Keratinocyte (primary cell): ENCODE measurements at regions not wholly inside any gene's neighbourhood (a gene's known extent, or its start where the extent isn't known, plus 50 kb on each side); places are given as distances from the start of the nearest gene placed in this dataset.

Source experiments
- DNase-seq: peaks from one replicate; pipeline ENCODE4 v3.0.0-alpha.2; 2011; ENCODE audit warnings: low read depth, missing footprints, low spot score
- FAIRE-seq: peaks from 2 replicates; lab custom pipeline; 2011; peaks lifted over from hg19 to GRCh38; lab: Jason Lieb, UNC
- H2AFZ ChIP-seq: 2 replicates; pipeline ENCODE4 v1.6.0; 2012; ENCODE audit warnings: low read length, control low read depth, inconsistent platforms; ENCODE audit not compliant: control insufficient read depth
- H3K27ac ChIP-seq: 2 replicates; pipeline ENCODE4 v1.5.1; 2011; ENCODE audit warnings: low read length; ENCODE audit not compliant: control insufficient read depth, insufficient read depth
- H3K27me3 ChIP-seq: 3 replicates; pipeline ENCODE4 v1.6.0; 2011; ENCODE audit warnings: low read length; ENCODE audit not compliant: control insufficient read depth, insufficient read depth; ENCODE audit errors: extremely low read depth
- H3K36me3 ChIP-seq, 2 experiments: 2 replicates in 1 of 2; 3 replicates in 1 of 2; pipeline ENCODE4 v1.5.1; 2011; ENCODE audit warnings: low read length in 2 of 2, mild to moderate bottlenecking in 1 of 2; ENCODE audit not compliant: control insufficient read depth in 2 of 2, insufficient read depth in 2 of 2; ENCODE audit errors: extremely low read depth in 1 of 2
- H3K4me1 ChIP-seq: 3 replicates; pipeline ENCODE4 v1.5.1; 2011; ENCODE audit warnings: low read length; ENCODE audit not compliant: control insufficient read depth, insufficient read depth; ENCODE audit errors: extremely low read depth
- H3K4me2 ChIP-seq: 3 replicates; pipeline ENCODE4 v1.6.0; 2011; ENCODE audit warnings: low read depth, low read length; ENCODE audit not compliant: control insufficient read depth, insufficient read depth; ENCODE audit errors: extremely low read depth
- H3K4me3 ChIP-seq, 3 experiments: fragments of 200-600 bp in 1 of 3; sonication (generic) in 1 of 3; 2 replicates in 2 of 3; 3 replicates in 1 of 3; pipeline ENCODE4 v1.5.1; 2011 to 2016; ENCODE audit warnings: low read length in 3 of 3, mild to moderate bottlenecking in 3 of 3, control low read depth in 2 of 3, inconsistent platforms in 1 of 3, low read depth in 1 of 3, mixed read lengths in 1 of 3, mixed run types in 1 of 3, moderate library complexity in 1 of 3; ENCODE audit not compliant: control insufficient read depth in 2 of 3, insufficient read depth in 2 of 3; ENCODE audit errors: extremely low read depth in 1 of 3
- H3K79me2 ChIP-seq: 2 replicates; pipeline ENCODE4 v1.6.0; 2012; ENCODE audit warnings: low read length; ENCODE audit not compliant: control insufficient read depth, insufficient read depth
- H3K9ac ChIP-seq: 3 replicates; pipeline ENCODE4 v1.6.0; 2011; ENCODE audit warnings: low read length; ENCODE audit not compliant: control insufficient read depth, insufficient read depth; ENCODE audit errors: extremely low read depth
- H3K9me1 ChIP-seq: 3 replicates; pipeline ENCODE4 v1.6.0; 2011; ENCODE audit warnings: low read length; ENCODE audit not compliant: control insufficient read depth, insufficient read depth; ENCODE audit errors: extremely low read depth
- H3K9me3 ChIP-seq: 2 replicates; pipeline ENCODE4 v1.5.1; 2012; ENCODE audit warnings: low read depth, low read length; ENCODE audit not compliant: control insufficient read depth
- H4K20me1 ChIP-seq: 3 replicates; pipeline ENCODE4 v1.6.0; 2011; ENCODE audit warnings: low read length; ENCODE audit not compliant: control insufficient read depth, insufficient read depth; ENCODE audit errors: extremely low read depth
- CTCF ChIP-seq, 3 experiments: IDR thresholded peaks in 1 of 3; conservative IDR thresholded peaks in 1 of 3; optimal IDR thresholded peaks in 1 of 3; 2 replicates in 2 of 3; 3 replicates in 1 of 3; pipeline versions ENCODE3 to v1.5.1; 2011; ENCODE audit warnings: low read length in 3 of 3, mild to moderate bottlenecking in 3 of 3, moderate library complexity in 2 of 3, control low read depth in 1 of 3, inconsistent platforms in 1 of 3; ENCODE audit not compliant: insufficient read depth in 2 of 3; ENCODE audit errors: extremely low read depth in 1 of 3
- EZH2 ChIP-seq: IDR thresholded peaks from one replicate; pipeline ENCODE4 v1.6.1; 2012; ENCODE audit warnings: inconsistent platforms, mild to moderate bottlenecking, low read length, moderate library complexity
- dilution Hi-C: fragments of 300-500 bp; cut with MboI; formaldehyde crosslinking; loops from one replicate; pipeline ENCODE4 v1.7.0; 2020; ENCODE audit warnings: low sequenced_read_pairs; ENCODE audit not compliant: extremely low pct_ligation_motif_present

DNA sequence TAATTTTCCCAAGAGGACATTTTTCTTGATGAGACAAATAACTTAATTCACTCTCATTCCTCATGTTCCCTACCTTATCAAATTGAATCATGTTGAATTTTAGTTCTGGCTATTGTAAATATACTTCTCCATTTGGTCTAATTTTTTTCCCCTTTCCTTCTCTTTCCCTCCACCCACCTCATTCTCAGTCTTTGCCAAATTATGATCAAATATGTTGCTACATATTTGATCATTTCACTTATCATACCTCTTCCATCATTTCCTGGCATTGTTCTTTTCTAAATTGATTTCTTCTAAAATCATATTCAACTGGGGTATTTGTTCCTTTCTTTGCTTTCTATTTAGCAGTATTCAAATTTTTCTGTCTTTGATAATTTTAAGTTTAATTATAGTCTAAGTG lies 52.3 kb downstream of the HDGFL1 start:
- Histone ChIP-seq H3K4me1 (no peaks in the 10 kb centered on the region), H3K9me1 (no peaks in the 10 kb centered on the region), H3K79me2 (no peaks in the 10 kb centered on the region), H3K36me3 (no peaks in the 10 kb centered on the region), H4K20me1 (no peaks in the 10 kb centered on the region), H3K4me3 (no peak overlapping the region), H3K4me2 (no peak overlapping the region), H3K27ac (no peak overlapping the region), H3K9ac (no peak overlapping the region), H3K27me3 (no peaks in the 10 kb centered on the region), H3K9me3 (no peaks in the 10 kb centered on the region), H2AFZ (no peak overlapping the region)
- DNase-seq (no peak), FAIRE-seq (no peak)
- dilution Hi-C loops, result no loop called here
- TF ChIP-seq CTCF (optimal IDR thresholded peaks at IDR 0.05 in 1 of 3, IDR thresholded peaks at IDR 0.05 in 1 of 3, conservative IDR thresholded peaks at IDR 0.05 in 1 of 3; ENCODE audit: extremely low read depth in 1 of 3, insufficient read depth in 2 of 3, low read length in 3 of 3) (no peak), EZH2 (no peak)

GRCh38 chr6:22622351-22622750 lies 53.0 kb downstream of the HDGFL1 start:
- no peaks in the 10 kb centered on the region for H3K9me3 ChIP-seq
- no peak overlapping the region for H3K4me2 ChIP-seq
- TF ChIP-seq CTCF (optimal IDR thresholded peaks at IDR 0.05 in 1 of 3, IDR thresholded peaks at IDR 0.05 in 1 of 3, conservative IDR thresholded peaks at IDR 0.05 in 1 of 3; ENCODE audit: extremely low read depth in 1 of 3, insufficient read depth in 2 of 3, low read length in 3 of 3) (no peak), EZH2 (no peak)
- FAIRE-seq, result no peak
- no peaks in the 10 kb centered on the region for H3K9me1 ChIP-seq
- no peak for DNase-seq
- H2AFZ ChIP-seq, result no peak overlapping the region
- H3K4me3 ChIP-seq, result no peak overlapping the region
- dilution Hi-C loops, result no loop called here
- H4K20me1 ChIP-seq, result no peaks in the 10 kb centered on the region
- no peaks in the 10 kb centered on the region for H3K36me3 ChIP-seq
- no peak overlapping the region for H3K9ac ChIP-seq
- H3K27ac ChIP-seq, result no peak overlapping the region
- no peaks in the 10 kb centered on the region for H3K79me2 ChIP-seq
- H3K4me1 ChIP-seq, result no peaks in the 10 kb centered on the region
- H3K27me3 ChIP-seq, result no peaks in the 10 kb centered on the region
